Tibial artery (tissue), 4 donors: ENCODE measurements at regions not wholly inside any gene's neighbourhood (a gene's known extent, or its start where the extent isn't known, plus 50 kb on each side); places are given as distances from the start of the nearest gene placed in this dataset.

ENCODE experiments used
- DNase-seq, 2 donors: peaks; one replicate each; pipeline ENCODE4 v3.0.0-alpha.2; 2019
- H3K27ac ChIP-seq, 2 donors: fragments of 200-600 bp; sonication (generic) in 1 of 2; 1 replicate in 1 of 2; 2 replicates in 1 of 2; pipeline ENCODE4 v1.5.1; 2018 to 2019; ENCODE audit warnings: mild to moderate bottlenecking in 1 of 2
- H3K27me3 ChIP-seq, 2 donors: fragments of 200-600 bp; sonication (generic) in 1 of 2; one replicate each; pipeline versions ENCODE4 v1.5.1 to v1.6.0; 2016 to 2019
- H3K36me3 ChIP-seq, 3 donors: fragments of 200-600 bp; sonication (generic) in 2 of 3; one replicate each; pipeline ENCODE4 v1.5.1; 2016 to 2019; ENCODE audit warnings: mild to moderate bottlenecking in 2 of 3
- H3K4me1 ChIP-seq, 4 donors: fragments of 200-600 bp; sonication (generic) in 2 of 4; 1 replicate in 3 of 4; 2 replicates in 1 of 4; pipeline ENCODE4 v1.5.1; 2016 to 2019
- H3K4me3 ChIP-seq, 2 donors: fragments of 200-600 bp; sonication (generic) in 1 of 2; 1 replicate in 1 of 2; 2 replicates in 1 of 2; pipeline ENCODE4 v1.5.1; 2018 to 2019; ENCODE audit warnings: mild to moderate bottlenecking in 2 of 2
- H3K9me3 ChIP-seq, 3 donors: fragments of 200-600 bp; sonication (generic) in 1 of 3; one replicate each; pipeline ENCODE4 v1.5.1; 2016 to 2019
- CTCF ChIP-seq, 2 experiments: fragments of 200-600 bp in 1 of 2; fragments of 450-650 bp in 1 of 2; IDR thresholded peaks; one replicate each; pipeline ENCODE4 v1.5.1; 2017 to 2019; ENCODE audit warnings: antibody characterized with exemption in 2 of 2, mild to moderate bottlenecking in 1 of 2, moderate library complexity in 1 of 2
- intact Hi-C: fragments of 100-400 bp; cut with DNase I; formaldehyde crosslinking; loops from one replicate; pipeline ENCODE4 v1.15.0; 2023; ENCODE audit warnings: low total_unique reads

GRCh38 chr1:5623399-5623798 lies 368.8 kb downstream of the NPHP4 start:
- Histone ChIP-seq H3K27ac (no peak overlapping the region), H3K9me3 (no peaks in the 10 kb centered on the region), H3K4me3 (no peak overlapping the region), H3K4me1 (no peaks in the 10 kb centered on the region), H3K27me3 (peaks cover 0 to 23% of the 10 kb centered on the region in 2 donors), H3K36me3 (no peaks in the 10 kb centered on the region)
- intact Hi-C loops = no loop called here
- no peak for TF ChIP-seq CTCF (IDR thresholded peaks at IDR 0.05)
- peak in 1 of 2 donors; percentile 35 for DNase-seq

GRCh38 chr1:5622412-5622811 lies 369.8 kb downstream of the NPHP4 start:
- intact Hi-C loops = no loop called here
- no peak for DNase-seq

GRCh38 chr1:5621692-5622091 lies 370.5 kb downstream of the NPHP4 start:
- no peaks in the 10 kb centered on the region for H3K4me1 ChIP-seq
- H3K27ac ChIP-seq = no peak overlapping the region
- peaks cover 0 to 37% of the 10 kb centered on the region in 2 donors for H3K27me3 ChIP-seq
- no peaks in the 10 kb centered on the region for H3K9me3 ChIP-seq
- intact Hi-C loops = no loop called here
- TF ChIP-seq CTCF (IDR thresholded peaks at IDR 0.05) = no peak
- no peak for DNase-seq
- H3K36me3 ChIP-seq = no peaks in the 10 kb centered on the region
- no peak overlapping the region for H3K4me3 ChIP-seq

More at GRCh38 chr1:5622412-5622811, 369.8 kb downstream of the NPHP4 start:
- Histone ChIP-seq H3K4me3 (no peak overlapping the region), H3K4me1 (no peaks in the 10 kb centered on the region), H3K27ac (no peak overlapping the region), H3K9me3 (no peaks in the 10 kb centered on the region), H3K27me3 (peaks cover 0 to 31% of the 10 kb centered on the region in 2 donors), H3K36me3 (no peaks in the 10 kb centered on the region)
- TF ChIP-seq CTCF (IDR thresholded peaks at IDR 0.05) = no peak

GRCh38 chr1:5620997-5621396 lies 371.2 kb downstream of the NPHP4 start:
- no peak for DNase-seq
- Histone ChIP-seq H3K36me3 (no peaks in the 10 kb centered on the region), H3K27ac (no peak overlapping the region), H3K4me1 (no peaks in the 10 kb centered on the region), H3K4me3 (no peak overlapping the region), H3K27me3 (peaks cover 0 to 40% of the 10 kb centered on the region in 2 donors), H3K9me3 (no peaks in the 10 kb centered on the region)
- TF ChIP-seq CTCF (IDR thresholded peaks at IDR 0.05) = no peak
- intact Hi-C loops = no loop called here

GRCh38 chr1:5620418-5620817 lies 371.8 kb downstream of the NPHP4 start:
- no peak for TF ChIP-seq CTCF (IDR thresholded peaks at IDR 0.05)
- no peaks in the 10 kb centered on the region for H3K36me3 ChIP-seq
- DNase-seq = no peak
- intact Hi-C loops = no loop called here
- H3K27ac ChIP-seq = no peak overlapping the region
- no peak overlapping the region for H3K4me3 ChIP-seq
- peaks cover 0 to 40% of the 10 kb centered on the region in 2 donors for H3K27me3 ChIP-seq
- H3K9me3 ChIP-seq = no peaks in the 10 kb centered on the region
- H3K4me1 ChIP-seq = no peaks in the 10 kb centered on the region

- no peak for TF ChIP-seq CTCF (IDR thresholded peaks at IDR 0.05)
- Histone ChIP-seq H3K9me3 (no peaks in the 10 kb centered on the region), H3K4me3 (no peak overlapping the region), H3K4me1 (no peaks in the 10 kb centered on the region), H3K27me3 (peaks cover 0 to 40% of the 10 kb centered on the region in 2 donors), H3K27ac (no peak overlapping the region), H3K36me3 (no peaks in the 10 kb centered on the region)
- DNase-seq = no peak
- intact Hi-C loops = no loop called here
Observed at GRCh38 chr1:5619469-5619868, 372.8 kb downstream of the NPHP4 start.
